Thyroid gland (tissue), 4 donors: ENCODE measurements at regions not wholly inside any gene's neighbourhood (a gene's known extent, or its start where the extent isn't known, plus 50 kb on each side); places are given as distances from the start of the nearest gene placed in this dataset.
"Not testable (repeated sequence)": the region's sequence is repeated elsewhere in the genome, so short reads cannot be mapped to it uniquely, and the experiment has no call there.

ENCODE experiments used
- CTCF ChIP-seq, 6 experiments: fragments of 200-600 bp in 3 of 6; fragments of 450-650 bp in 3 of 6; sonication (generic) in 3 of 6; IDR thresholded peaks; one replicate each; pipeline ENCODE4 v1.5.1; 2016 to 2019; ENCODE audit warnings: antibody characterized with exemption in 6 of 6, mild to moderate bottlenecking in 2 of 6, inconsistent platforms in 1 of 6, moderate library complexity in 1 of 6
- POLR2A ChIP-seq, 2 donors: fragments of 450-650 bp; IDR thresholded peaks; one replicate each; pipeline ENCODE4 v1.6.1; 2017; ENCODE audit warnings: antibody characterized with exemption in 2 of 2, mild to moderate bottlenecking in 2 of 2, moderate library complexity in 1 of 2

GRCh38 chr11:91988443-91988842 is 236.2 kb upstream of the FAT3 start:
- TF ChIP-seq POLR2A, CTCF (IDR thresholded peaks at IDR 0.05): not testable (repeated sequence)
